GM19035 (cell line): ENCODE measurements at regions not wholly inside any gene's neighbourhood (a gene's known extent, or its start where the extent isn't known, plus 50 kb on each side); places are given as distances from the start of the nearest gene placed in this dataset.

Experiments
- ATAC-seq: cut with Tn5 transposase; IDR thresholded peaks from one replicate; pipeline ENCODE4 v1.9.1; 2021; ENCODE audit not compliant: unreplicated experiment

- no peak for ATAC-seq
These were observed 224.3 kb downstream of the ANAPC1 start for GRCh38 chr2:111659361-111660333.

- no peak for ATAC-seq
These were observed 223.2 kb downstream of the ANAPC1 start for GRCh38 chr2:111660811-111661210.

GRCh38 chr2:111661286-111661940, 222.6 kb downstream of the ANAPC1 start:
- no peak for ATAC-seq

- ATAC-seq, result no peak
These were observed 221.8 kb downstream of the ANAPC1 start for GRCh38 chr2:111662039-111662770.

- ATAC-seq, result no peak
These were observed 221.1 kb downstream of the ANAPC1 start for GRCh38 chr2:111662771-111663470.

GRCh38 chr2:111663471-111664274, 220.3 kb downstream of the ANAPC1 start:
- no peak for ATAC-seq

GRCh38 chr2:111664275-111664850, 219.6 kb downstream of the ANAPC1 start:
- no peak for ATAC-seq

- no peak for ATAC-seq
These were observed 219.0 kb downstream of the ANAPC1 start for GRCh38 chr2:111665011-111665410.

GRCh38 chr2:111665551-111666116, 218.4 kb downstream of the ANAPC1 start:
- no peak for ATAC-seq

GRCh38 chr2:111666160-111666559, 217.8 kb downstream of the ANAPC1 start:
- no peak for ATAC-seq

- ATAC-seq, result no peak
These were observed 217.0 kb downstream of the ANAPC1 start for GRCh38 chr2:111667001-111667400.

GRCh38 chr2:111667542-111668273, 216.3 kb downstream of the ANAPC1 start:
- ATAC-seq, result no peak

- ATAC-seq, result no peak
These were observed 215.7 kb downstream of the ANAPC1 start for GRCh38 chr2:111668274-111668616.

GRCh38 chr2:111668741-111669140, 215.3 kb downstream of the ANAPC1 start:
- ATAC-seq, result no peak

GRCh38 chr2:111669928-111670695, 213.9 kb downstream of the ANAPC1 start:
- ATAC-seq, result no peak

GRCh38 chr2:111670776-111671175, 213.2 kb downstream of the ANAPC1 start:
- ATAC-seq, result no peak

GRCh38 chr2:111671426-111672150, 212.4 kb downstream of the ANAPC1 start:
- no peak for ATAC-seq
